HG02571 (cell line): ENCODE measurements at regions not wholly inside any gene's neighbourhood (a gene's known extent, or its start where the extent isn't known, plus 50 kb on each side); places are given as distances from the start of the nearest gene placed in this dataset.
"Not testable (repeated sequence)": the region's sequence is repeated elsewhere in the genome, so short reads cannot be mapped to it uniquely, and the experiment has no call there.

Experiments
- ATAC-seq: cut with Tn5 transposase; IDR thresholded peaks from one replicate; pipeline ENCODE4 v1.9.1; 2021; ENCODE audit warnings: mild to moderate bottlenecking, moderate library complexity; ENCODE audit not compliant: unreplicated experiment

GRCh38 chr1:67609577-67610341, 75.2 kb upstream of the GADD45A start:
- no peak for ATAC-seq

GRCh38 chr1:67610450-67610849, 74.6 kb upstream of the GADD45A start:
- no peak for ATAC-seq

- no peak for ATAC-seq
Measured at GRCh38 chr1:67611846-67612245, 73.2 kb upstream of the GADD45A start.

- no peak for ATAC-seq
Measured at GRCh38 chr1:67612788-67613241, 72.2 kb upstream of the GADD45A start.

DNA sequence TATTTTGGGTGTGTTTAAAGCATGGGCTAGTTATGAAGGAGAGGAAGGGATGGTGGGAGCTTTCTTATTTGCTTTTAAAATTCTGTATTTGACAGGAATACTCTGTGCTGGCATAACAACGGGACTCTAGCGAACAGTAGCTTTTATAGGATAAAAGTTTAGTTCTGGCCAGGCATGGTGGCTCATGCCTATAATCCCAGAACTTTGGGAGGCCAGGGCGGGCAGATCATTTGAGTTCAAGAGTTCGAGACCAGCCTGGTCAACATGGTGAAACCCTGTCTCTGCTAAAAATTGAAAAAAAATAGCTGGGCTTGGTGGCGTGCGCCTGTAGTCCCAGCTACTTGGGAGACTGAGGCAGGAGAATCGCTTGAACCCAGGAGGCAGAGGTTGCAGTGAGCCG, 71.5 kb upstream of the GADD45A start:
- not testable (repeated sequence) for ATAC-seq

DNA sequence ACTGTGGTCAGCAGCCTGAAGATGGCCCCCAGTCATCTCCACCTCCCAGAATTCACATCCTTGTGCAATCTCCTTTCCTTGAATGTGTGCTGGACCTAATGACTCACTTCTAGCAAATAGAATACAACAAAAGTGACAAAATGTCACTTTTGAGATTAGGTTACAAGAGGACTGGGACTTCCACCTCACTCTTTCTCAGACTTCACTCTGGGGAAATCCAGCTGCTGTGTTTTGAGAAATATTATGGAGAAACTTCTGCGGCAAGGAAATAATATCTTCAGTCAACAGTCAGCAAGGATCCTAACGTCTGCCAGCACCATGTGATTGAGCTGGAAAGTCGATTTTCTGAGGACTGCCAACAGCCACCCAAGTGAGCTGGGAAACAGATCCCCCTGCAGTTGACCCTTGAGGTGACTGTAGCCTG, 70.5 kb upstream of the GADD45A start:
- no peak for ATAC-seq

- ATAC-seq = no peak
Measured at GRCh38 chr1:67615886-67616285, 69.1 kb upstream of the GADD45A start.

DNA sequence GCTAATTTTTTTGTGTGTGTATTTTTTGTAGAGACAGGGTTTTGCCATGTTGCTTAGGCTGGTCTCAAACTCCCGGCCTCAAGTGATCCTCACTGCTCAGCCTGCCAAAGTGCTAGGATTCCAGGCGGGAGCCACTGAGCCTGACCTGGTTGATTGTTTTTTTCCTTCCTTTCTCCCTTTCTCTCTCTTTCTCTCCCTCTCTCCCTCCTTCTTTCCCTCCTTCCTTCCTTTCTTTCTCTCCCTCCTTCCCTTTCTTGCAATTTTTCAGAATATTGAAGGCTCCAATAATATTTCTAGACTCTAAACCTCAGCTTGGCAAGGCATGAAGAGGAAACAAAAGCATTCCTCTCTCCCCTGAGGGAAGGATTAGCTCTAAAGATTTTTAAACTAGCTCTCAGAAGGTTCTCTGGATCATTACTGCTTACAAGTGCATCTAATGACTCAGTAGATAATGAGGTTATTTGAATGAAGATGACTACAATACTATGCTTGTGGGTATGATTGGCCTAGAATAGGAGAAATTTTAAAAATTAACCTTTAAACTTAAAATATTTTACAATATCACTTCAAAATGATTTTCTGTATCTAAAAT, 68.5 kb upstream of the GADD45A start:
- ATAC-seq = no peak

DNA sequence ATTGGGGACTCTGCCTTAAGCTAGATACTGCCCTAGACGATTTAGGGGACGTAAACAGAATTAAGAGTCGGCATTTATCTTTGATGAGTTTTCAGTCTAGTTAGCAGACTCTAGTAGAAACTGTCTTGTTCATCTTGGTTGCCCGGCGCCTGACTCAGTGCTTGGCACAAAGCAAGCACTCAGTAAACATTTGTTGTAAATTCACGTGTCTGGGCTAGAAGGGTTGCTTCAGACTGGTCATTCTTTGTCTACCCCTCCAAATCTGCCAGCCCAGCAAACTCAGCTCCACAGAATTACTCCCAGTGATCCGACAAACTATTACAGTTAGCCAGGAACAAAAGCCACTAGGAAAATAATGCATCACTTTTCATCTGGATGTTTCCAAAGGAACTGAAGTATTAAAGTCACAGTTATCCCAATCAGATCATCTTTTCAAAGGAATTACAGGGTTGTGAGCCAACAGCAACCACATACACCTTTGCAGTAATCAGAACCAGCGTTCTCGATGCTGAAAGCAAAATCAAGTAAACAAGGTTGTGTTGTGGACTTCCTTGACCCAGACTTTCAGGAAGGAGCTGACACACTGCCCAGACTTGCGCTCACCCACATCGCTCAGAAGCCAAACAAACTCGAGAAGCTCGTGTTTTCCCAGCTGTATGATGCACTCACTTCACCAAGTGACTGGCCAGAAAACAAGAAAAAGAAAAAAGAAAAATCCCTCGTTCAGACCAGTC, 66.5 kb upstream of the GADD45A start:
- ATAC-seq = no peak

DNA sequence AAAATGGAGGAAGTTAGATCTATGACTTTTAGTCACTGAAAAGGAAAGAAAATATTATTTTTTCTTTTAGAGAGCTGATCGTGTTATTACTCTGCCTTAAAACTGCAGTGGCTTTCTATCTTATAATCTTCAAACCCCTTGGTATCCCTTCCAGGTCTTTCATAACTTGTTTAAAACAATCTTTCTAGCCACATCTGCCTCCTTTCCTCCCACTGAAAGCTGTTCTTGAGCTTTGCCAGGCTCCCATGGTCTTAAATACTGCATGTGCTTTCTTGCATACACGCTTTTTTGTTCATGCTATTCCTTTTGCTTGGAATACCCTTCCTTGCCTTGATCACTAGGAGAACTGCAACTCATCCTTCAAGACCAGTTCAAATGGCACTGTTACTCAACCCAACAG, 65.9 kb upstream of the GADD45A start:
- ATAC-seq = no peak

DNA sequence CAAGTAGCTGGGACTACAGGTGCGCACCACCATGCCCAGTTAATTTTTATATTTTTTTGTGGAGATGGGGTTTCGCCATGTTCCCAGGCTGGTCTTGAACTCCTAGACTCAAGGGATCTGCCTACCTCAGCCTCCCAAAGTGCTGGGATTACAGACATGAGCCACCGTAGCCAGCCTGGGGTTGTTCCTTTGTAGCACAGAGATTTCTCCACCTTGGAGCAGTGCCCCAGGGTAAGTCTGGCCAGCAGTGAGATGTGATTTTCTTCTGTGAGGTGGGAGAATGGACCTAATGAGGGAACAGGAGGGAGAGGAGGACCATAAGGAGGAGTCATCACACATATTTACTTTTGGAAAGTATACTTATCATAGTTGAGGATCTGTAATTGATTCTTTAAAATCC, 61.1 kb upstream of the GADD45A start:
- no peak for ATAC-seq

GRCh38 chr1:67624680-67625079, 60.3 kb upstream of the GADD45A start:
- no peak for ATAC-seq

DNA sequence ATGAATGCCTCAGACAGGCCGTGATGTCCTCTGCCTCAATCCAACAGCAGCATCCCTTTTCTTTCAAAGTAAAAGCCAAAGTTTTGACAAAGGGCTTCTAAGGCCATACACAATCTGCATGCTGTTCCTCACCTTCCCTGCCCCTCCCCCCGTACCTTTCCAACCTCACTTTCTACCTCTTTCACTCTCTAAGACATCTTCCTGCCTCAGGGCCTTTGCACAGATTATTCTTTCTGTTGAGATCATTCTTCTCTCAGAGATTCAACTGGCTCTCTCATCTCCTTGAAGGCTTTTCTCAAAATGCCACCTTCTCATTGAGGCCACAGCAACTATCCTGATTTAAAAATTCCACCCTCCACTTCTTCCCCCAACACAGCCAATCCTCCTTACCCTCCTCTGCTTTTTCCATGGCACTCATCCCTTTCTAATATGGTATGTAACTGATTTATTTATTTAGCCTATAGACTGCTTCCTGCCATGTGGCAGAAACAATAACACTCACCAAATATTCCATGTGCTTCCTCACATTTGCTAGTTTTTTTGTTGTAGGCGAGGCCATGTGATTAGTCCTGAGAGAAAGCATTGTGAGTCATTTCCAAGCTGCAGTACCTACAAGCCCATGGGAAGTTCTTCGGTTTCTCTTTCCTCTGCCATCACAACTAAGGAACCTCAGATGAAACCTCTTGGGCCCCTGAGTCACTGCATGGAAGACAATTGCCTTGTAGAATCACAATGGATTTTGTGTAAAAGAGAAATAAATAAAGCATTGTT, 58.7 kb upstream of the GADD45A start:
- ATAC-seq = no peak

DNA sequence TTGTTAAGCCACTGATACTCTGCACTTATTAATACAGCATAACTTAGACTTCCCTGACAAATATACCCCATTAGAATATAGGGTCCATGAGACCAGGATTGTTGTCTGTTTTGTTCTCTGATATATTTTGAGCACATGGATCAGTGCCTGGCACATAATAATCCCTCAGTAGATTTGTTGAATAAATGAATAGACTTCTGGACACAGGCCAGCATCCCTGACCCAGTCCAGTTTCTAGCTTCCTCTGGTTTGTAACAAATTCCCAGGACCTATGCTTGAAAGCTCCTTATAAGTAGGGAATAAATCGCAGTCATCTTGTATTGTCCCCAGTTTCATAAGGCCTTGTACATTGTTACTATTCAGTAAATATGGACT, 58.2 kb upstream of the GADD45A start:
- ATAC-seq = no peak

- ATAC-seq = no peak
Measured at GRCh38 chr1:67627336-67627735, 57.7 kb upstream of the GADD45A start.

GRCh38 chr1:67627906-67628305, 57.1 kb upstream of the GADD45A start:
- ATAC-seq = no peak

DNA sequence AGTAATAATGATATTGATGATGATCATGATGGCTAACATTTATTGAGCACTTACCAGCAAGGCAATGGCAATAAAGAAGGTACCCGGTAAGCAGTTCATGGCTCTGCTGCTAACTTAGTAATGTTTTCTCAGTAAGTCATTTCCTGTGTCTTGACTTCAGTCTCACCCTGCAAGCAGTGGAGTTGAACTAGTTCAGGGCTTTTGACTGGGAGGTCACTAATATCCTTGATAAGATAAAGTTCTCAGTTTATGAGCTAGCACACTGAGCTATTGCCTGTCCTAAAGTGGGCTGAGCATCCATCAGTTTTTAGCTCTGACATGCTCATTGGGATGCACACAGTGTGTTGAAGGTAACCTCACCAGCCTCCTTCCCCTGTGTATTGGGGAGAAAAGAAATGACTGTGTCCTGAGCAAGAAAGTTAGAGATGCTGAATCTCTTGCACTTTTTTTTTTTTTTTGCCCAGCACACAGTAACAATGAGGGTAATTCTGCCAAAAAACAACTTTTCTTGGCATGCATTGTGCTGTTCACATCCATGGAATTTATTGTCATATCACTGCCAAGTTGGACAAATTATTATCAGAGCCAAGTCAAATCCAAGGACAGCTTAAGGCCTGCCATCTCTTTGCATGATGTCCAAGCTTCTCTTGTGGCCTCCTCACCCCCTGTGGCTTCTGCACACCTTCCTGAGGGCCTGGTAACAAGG, 55.5 kb upstream of the GADD45A start:
- ATAC-seq = no peak

GRCh38 chr1:67630438-67631045, 54.5 kb upstream of the GADD45A start:
- no peak for ATAC-seq

- ATAC-seq = no peak
Measured at GRCh38 chr1:67632356-67632755, 52.6 kb upstream of the GADD45A start.
